D721Med (cell line): ENCODE measurements at regions not wholly inside any gene's neighbourhood (a gene's known extent, or its start where the extent isn't known, plus 50 kb on each side); places are given as distances from the start of the nearest gene placed in this dataset.

ENCODE experiments used
- DNase-seq: peaks from one replicate; pipeline ENCODE4 v3.0.0; 2011; ENCODE audit warnings: low spot score; ENCODE audit not compliant: insufficient read length
- FAIRE-seq: peaks from 2 replicates; lab custom pipeline; 2011; peaks lifted over from hg19 to GRCh38; lab: Jason Lieb, UNC
- TF ChIP-seq, protein P1 (sequence below): IDR thresholded peaks from 2 replicates; pipeline ENCODE4 v1.5.1; 2012; ENCODE audit warnings: mild to moderate bottlenecking, control low read depth; ENCODE audit not compliant: insufficient read depth; ENCODE audit errors: missing control alignments

DNA sequence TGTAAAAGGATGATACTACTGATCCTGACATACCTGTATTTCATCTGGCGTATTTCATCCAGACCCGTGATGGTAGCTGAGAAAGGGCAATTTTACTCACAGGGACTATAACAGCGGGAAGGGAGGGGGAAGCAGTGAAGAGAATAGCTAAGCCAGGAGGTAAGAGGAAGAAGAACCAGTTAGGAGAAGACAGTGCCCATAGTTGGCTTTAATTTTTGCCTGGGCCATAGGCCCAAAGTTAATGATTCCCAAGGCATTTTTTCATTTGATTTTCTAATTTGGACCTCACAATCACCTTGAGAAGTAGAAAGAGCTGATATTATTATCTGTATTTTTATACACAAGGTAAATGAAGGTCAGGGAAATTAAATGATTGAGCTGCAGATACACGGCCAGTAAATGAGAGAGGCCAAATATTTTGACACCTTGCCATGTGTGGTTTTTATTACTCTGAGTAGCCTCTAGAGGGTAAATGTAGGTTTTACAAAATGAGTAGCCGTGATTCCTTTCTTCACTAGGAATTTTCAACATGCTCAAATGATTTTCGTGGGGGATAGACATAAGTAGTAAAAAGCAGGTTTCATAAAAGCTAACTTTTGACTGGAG lies 382.2 kb downstream of the FUT8 start:
- TF ChIP-seq, protein P1, sequence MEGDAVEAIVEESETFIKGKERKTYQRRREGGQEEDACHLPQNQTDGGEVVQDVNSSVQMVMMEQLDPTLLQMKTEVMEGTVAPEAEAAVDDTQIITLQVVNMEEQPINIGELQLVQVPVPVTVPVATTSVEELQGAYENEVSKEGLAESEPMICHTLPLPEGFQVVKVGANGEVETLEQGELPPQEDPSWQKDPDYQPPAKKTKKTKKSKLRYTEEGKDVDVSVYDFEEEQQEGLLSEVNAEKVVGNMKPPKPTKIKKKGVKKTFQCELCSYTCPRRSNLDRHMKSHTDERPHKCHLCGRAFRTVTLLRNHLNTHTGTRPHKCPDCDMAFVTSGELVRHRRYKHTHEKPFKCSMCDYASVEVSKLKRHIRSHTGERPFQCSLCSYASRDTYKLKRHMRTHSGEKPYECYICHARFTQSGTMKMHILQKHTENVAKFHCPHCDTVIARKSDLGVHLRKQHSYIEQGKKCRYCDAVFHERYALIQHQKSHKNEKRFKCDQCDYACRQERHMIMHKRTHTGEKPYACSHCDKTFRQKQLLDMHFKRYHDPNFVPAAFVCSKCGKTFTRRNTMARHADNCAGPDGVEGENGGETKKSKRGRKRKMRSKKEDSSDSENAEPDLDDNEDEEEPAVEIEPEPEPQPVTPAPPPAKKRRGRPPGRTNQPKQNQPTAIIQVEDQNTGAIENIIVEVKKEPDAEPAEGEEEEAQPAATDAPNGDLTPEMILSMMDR, result no peak
- FAIRE-seq (no peak), DNase-seq (no peak)

DNA sequence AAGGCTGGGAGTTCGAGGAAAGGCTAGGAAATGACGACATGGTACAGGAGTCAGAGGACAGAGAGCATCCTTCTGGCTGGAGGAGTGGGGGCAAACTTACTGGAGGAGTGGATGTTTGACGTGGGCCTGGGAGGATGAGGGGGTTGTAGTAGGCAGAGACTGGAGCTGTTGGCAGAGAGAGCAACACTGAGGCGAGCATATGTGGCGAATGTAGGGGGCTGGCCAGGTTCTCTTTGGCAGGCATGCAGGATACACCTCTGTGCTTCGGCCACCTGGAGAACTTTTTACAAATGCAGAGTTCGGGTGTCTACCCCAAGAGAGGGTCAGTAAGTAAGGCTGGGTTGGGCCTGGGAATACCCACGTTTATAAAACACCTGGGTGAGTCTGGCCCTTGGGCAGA lies 385.7 kb downstream of the FUT8 start:
- FAIRE-seq (no peak), DNase-seq (no peak)
- TF ChIP-seq, protein P1, result no peak

DNA sequence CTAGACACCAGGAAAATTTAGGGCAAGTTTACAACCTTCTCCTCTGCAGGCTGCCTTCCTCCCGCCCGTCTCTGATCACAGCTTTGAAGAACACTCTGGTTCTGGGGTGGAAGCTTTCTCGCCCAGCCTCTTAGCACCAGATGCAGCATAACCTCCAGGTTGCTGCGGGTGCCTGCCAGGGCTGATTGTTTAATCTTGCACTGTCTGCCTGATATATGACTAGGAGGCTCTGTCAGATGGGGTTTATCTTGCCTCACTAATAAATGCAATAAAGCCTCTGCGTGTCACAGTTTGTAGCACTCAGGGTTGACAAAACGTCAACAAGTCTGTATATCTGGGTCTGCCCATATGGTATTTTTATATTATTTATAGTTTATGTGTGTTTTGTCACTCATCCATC lies 388.2 kb downstream of the FUT8 start:
- TF ChIP-seq, protein P1, result no peak
- FAIRE-seq, result no peak
- no peak for DNase-seq

DNA sequence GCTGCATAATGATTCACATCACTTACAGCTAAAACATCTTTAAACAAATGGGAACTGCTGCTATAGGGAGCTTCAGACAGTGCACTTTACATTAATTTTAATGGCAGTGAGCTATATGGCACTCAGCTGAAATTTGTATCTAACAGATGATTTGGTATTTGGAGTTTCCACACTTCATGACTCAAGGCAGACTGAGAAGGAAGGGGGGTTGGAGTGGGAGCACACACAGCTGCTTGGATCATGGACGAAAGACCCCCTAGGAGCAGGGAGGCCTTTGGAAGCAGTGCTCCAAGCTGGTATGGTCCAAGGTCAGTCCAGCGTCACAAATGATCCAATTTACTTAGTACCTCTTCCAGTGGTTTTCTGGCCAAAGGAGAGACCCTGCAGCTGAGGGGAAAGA lies 389.7 kb downstream of the FUT8 start:
- FAIRE-seq (no peak), DNase-seq (no peak)
- TF ChIP-seq, protein P1, result no peak

DNA sequence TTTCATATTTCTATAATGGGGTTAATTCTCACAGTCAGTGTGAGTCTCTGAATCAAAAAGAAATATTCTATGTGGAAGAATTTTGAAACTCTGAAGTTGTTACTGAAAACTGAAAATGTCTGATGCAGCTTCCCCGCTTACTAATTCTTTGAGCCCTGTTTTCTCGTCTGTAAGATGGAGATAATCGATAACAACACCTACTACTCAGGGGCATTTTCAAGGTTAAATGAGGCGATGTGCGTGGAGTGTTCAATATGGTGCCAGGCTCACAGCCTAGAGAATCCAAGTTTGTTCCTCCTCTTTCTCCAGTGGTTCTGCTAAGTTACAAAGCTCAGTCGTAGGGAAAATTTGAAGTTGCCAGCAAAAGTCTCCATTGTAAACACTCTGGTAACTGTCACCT lies 391.4 kb downstream of the FUT8 start:
- DNase-seq (no peak), FAIRE-seq (no peak)
- TF ChIP-seq, protein P1, result no peak

DNA sequence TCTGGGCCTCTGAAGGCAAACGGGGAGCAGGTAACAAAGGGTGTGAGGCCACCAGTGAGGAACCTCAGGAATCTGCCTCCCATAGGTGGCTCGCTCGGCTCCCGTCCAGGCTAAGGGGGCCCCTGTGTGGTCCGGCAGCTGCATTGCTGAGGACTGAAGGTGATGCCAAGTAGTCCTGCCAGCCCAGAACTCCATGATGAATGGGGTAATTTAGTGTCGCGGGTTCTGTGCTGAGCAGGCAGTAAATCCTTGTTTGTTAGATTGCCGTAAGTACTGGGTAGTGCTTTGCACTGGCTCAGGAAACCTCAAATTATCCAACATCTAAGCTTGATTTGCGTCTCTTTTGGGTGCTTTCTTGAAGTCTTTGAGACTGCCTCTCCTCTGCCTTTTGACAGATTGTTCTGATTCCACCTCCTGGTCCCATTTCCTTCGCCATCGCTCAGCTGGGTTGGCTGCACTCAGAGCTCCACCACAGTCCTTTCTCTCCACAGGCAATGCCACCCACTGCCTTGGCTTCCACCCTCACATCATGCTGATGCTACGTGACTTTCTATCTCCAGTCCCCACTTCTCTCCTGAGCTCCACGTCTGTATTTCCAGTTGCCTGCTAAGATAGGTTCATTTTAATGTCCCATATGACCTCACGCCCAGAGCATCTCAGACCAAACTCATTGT lies 392.0 kb downstream of the FUT8 start:
- TF ChIP-seq, protein P1, result no peak
- FAIRE-seq, result no peak
- no peak for DNase-seq

- FAIRE-seq (no peak), DNase-seq (no peak)
- TF ChIP-seq, protein P1, result no peak
Measured at GRCh38 chr14:65805113-65805473, 392.6 kb downstream of the FUT8 start.
